ENCODE measurements at regions not wholly inside any gene's neighbourhood (a gene's known extent, or its start where the extent isn't known, plus 50 kb on each side); places are given as distances from the start of the nearest gene placed in this dataset.

GRCh38 chr7:49088017-49088416 is 163.7 kb downstream of the CDC14C start:
- TF ChIP-seq CTCF (IDR thresholded peaks at IDR 0.05 in 8 of 11, conservative IDR thresholded peaks at IDR 0.05 in 3 of 11) (no peak), POLR2AphosphoS5 (IDR thresholded peaks at IDR 0.05) (no peak), POLR2A (IDR thresholded peaks at IDR 0.05) (no peak)

Measured in spleen (tissue), 7 donors.